ENCODE measurements at regions not wholly inside any gene's neighbourhood (a gene's known extent, or its start where the extent isn't known, plus 50 kb on each side); places are given as distances from the start of the nearest gene placed in this dataset.
"Not testable (repeated sequence)": the region's sequence is repeated elsewhere in the genome, so short reads cannot be mapped to it uniquely, and the experiment has no call there.

DNA sequence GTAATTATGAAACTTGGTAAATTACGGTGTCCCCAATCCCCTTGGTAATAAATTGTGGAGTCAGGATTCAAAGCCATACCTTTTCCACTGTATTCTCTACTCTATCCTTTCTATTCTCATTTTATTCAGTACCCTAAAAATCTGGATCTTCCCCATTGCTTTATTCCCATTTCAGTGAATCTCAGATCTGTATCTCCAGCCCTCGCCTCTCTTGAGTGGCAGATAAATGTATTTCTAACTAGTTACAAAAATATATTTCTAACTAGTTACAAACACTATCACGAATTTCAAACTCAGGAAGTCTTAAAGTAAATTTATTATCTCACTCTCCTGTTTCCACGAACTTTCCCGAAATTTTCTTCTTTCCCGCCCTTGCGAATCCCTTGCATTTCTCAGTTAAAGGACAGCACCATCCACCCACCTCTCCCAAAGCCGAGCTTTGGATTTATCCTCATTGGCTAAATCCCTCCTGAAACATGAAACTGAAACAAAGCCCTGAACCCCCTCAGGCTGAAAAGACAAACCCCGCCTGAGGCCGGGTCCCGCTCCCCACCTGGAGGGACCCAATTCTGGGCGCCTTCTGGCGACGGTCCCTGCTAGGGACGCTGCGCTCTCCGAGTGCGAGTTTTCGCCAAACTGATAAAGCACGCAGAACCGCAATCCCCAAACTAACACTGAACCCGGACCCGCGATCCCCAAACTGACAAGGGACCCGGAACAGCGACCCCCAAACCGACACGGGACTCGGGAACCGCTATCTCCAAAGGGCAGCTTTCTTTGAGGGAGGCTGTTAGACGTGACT lies 164.3 kb upstream of the PABPC3 start:
- TF ChIP-seq POLR2A (IDR thresholded peaks at IDR 0.05) (no peak), POLR2AphosphoS5 (IDR thresholded peaks at IDR 0.05) (no peak), CTCF (IDR thresholded peaks at IDR 0.05) (no peak)
- H3K4me3 ChIP-seq = no peak overlapping the region
- intact Hi-C loops (cut with DNase I) = no loop called here
- no peaks in the 10 kb centered on the region for H3K9me3 ChIP-seq
- H3K4me1 ChIP-seq (replicated peaks) = no peaks in the 10 kb centered on the region
- H3K27me3 ChIP-seq (replicated peaks; ENCODE audit: insufficient read depth) = peaks cover 2% of the 10 kb centered on the region
- no peak overlapping the region for H3K27ac ChIP-seq
- no peaks in the 10 kb centered on the region for H3K36me3 ChIP-seq
- 10% methylated on average over 31 of the region's 31 CpGs for WGBS
- DNase-seq (ENCODE audit: low spot score) = no peak

DNA sequence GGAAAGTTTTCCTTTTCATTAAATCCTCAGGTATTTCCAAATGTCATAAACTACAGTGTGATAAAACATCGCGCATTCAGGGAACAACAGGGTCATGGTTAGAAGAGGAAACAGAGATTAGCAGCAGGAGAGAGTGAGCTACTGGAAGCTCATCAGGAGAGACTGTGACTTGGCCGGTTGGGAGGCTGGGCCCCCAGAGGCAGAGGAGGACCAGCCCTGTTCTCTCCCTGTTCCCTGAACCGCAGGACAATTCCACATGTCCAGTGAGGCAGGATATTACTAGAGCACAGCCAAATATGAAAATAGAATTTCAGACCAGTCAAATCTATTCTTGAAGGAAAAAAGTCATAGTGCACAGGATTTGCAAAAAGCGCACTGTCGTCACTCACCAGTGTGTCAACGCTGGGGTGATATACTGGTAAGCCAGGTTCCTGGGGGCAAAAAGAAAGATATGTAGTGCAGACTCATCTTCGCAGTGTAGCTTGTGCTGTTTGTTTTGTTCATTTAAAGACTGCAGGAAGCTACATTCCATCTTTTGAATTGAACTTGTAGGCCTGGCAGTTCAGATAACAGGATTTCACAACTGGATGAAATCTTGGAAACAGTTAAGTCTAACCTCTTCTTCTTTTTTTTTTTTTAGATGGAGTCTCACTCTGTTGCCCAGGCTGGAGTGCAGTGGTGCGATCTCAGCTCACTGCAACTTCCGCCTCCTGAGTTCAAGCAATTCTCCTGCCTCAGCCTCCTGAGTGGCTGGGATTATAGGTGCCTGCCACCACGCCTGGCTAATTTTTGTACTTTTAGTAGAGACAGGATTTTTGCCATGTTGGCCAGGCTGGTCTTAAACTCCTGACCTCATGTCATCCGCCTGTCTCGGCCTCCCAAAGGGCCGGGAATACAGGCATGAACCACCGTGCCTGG lies 162.6 kb upstream of the PABPC3 start:
- H3K4me1 ChIP-seq (replicated peaks); intact Hi-C loops (cut with DNase I); H3K4me3 ChIP-seq; DNase-seq (ENCODE audit: low spot score); H3K36me3 ChIP-seq; H3K9me3 ChIP-seq; H3K27ac ChIP-seq; H3K27me3 ChIP-seq (replicated peaks; ENCODE audit: insufficient read depth): not testable (repeated sequence)
- WGBS = 77% methylated on average over 15 of the region's 15 CpGs

GRCh38 chr13:24934024-24934385 lies 161.9 kb upstream of the PABPC3 start:
- H3K27me3 ChIP-seq (replicated peaks; ENCODE audit: insufficient read depth); H3K27ac ChIP-seq; intact Hi-C loops (cut with DNase I); H3K36me3 ChIP-seq; H3K4me1 ChIP-seq (replicated peaks); H3K9me3 ChIP-seq; H3K4me3 ChIP-seq; DNase-seq (ENCODE audit: low spot score): not testable (repeated sequence)
- WGBS = 61% methylated on average over 4 of the region's 4 CpGs

DNA sequence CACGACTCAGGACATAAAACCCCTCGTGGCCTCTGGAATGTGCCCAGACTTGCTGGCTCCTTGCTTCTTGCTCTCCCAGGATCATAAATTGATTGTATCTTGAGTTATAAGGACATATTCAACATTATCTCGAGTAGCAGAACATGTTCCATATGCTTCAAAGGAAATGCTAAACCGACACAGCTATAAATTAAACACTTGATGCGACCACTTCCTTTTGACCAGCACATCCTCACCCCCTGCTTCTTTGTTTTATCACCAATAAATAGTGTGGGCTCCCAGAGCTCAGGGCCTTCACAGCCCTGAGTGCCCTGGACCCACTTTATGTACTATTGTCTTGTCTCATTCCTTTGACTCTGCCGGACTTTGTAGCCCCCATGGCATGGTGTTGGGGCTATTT lies 157.0 kb upstream of the PABPC3 start:
- Histone ChIP-seq H3K36me3 (no peaks in the 10 kb centered on the region), H3K4me3 (no peak overlapping the region), H3K9me3 (no peaks in the 10 kb centered on the region), H3K27ac (no peak overlapping the region), H3K4me1 (replicated peaks) (no peaks in the 10 kb centered on the region), H3K27me3 (replicated peaks; ENCODE audit: insufficient read depth) (peaks cover 2% of the 10 kb centered on the region)
- intact Hi-C loops (cut with DNase I) = no loop called here
- 30% methylated on average over 6 of the region's 6 CpGs for WGBS
- no peak for TF ChIP-seq CTCF (IDR thresholded peaks at IDR 0.05)
- no peak for TF ChIP-seq POLR2AphosphoS5 (IDR thresholded peaks at IDR 0.05)
- TF ChIP-seq POLR2A (IDR thresholded peaks at IDR 0.05) = no peak
- DNase-seq (ENCODE audit: low spot score) = no peak

- intact Hi-C loops (cut with DNase I); H3K4me3 ChIP-seq; H3K9me3 ChIP-seq; H3K4me1 ChIP-seq (replicated peaks); DNase-seq (ENCODE audit: low spot score); H3K27ac ChIP-seq; H3K27me3 ChIP-seq (replicated peaks; ENCODE audit: insufficient read depth); H3K36me3 ChIP-seq: not testable (repeated sequence)
- WGBS = 89% methylated on average over 8 of the region's 11 CpGs
These were observed 154.8 kb upstream of the PABPC3 start for GRCh38 chr13:24941023-24941713.

- DNase-seq (ENCODE audit: low spot score) = no peak
- H3K4me1 ChIP-seq (replicated peaks) = no peaks in the 10 kb centered on the region
- no peaks in the 10 kb centered on the region for H3K9me3 ChIP-seq
- no peaks in the 10 kb centered on the region for H3K27me3 ChIP-seq (replicated peaks; ENCODE audit: insufficient read depth)
- H3K4me3 ChIP-seq = no peak overlapping the region
- WGBS = 71% methylated on average over 6 of the region's 6 CpGs
- no peak for TF ChIP-seq CTCF (IDR thresholded peaks at IDR 0.05)
- no peaks in the 10 kb centered on the region for H3K36me3 ChIP-seq
- H3K27ac ChIP-seq = no peak overlapping the region
- intact Hi-C loops (cut with DNase I) = no loop called here
These were observed 152.8 kb upstream of the PABPC3 start for GRCh38 chr13:24943136-24943535.

DNA sequence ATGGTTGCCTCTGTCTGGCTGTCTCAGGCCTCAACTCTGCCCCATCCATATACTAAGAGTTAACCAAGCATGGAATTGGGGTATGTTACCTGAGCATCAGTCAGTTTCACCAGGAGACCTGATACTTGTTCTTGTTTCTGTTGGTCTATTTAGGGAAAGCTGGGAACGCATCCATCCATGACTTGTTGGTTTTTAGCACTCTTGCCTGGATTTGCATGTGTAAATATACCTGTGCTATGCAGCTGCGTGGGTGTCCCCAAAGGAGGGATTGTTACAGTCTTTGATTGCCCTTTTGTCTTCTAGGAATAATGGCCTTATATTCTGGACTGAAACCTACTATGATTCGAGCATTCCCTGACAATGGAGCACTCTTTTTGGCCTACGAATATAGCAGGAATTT lies 151.9 kb upstream of the PABPC3 start:
- H3K27me3 ChIP-seq (replicated peaks; ENCODE audit: insufficient read depth); DNase-seq (ENCODE audit: low spot score); H3K27ac ChIP-seq; H3K36me3 ChIP-seq; H3K4me3 ChIP-seq; H3K9me3 ChIP-seq; intact Hi-C loops (cut with DNase I); H3K4me1 ChIP-seq (replicated peaks): not testable (repeated sequence)
- 48% methylated on average over 4 of the region's 4 CpGs for WGBS

DNA sequence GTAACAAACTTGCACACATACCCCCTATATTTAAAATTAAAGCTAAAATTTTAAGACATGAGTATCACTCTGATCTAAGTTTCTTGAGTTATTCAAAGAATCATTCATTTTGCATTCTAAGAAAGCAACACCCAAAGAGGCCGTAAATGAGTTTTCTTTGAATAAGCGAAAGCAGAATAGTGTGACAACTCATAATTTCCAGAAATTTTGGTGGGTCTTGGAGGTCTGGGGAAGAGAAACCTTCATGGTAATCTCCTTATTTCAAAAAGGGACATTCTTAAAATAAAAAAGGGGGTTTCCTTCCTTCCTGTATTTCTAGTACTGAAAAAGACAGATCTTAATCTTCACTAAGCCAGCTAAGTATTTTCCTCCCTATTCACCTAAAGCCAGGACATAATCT lies 147.0 kb upstream of the PABPC3 start:
- intact Hi-C loops (cut with DNase I); H3K27me3 ChIP-seq (replicated peaks; ENCODE audit: insufficient read depth); H3K9me3 ChIP-seq; H3K4me1 ChIP-seq (replicated peaks); DNase-seq (ENCODE audit: low spot score); H3K27ac ChIP-seq; H3K4me3 ChIP-seq; H3K36me3 ChIP-seq: not testable (repeated sequence)
- WGBS = 95% methylated on average over 2 of the region's 2 CpGs

GRCh38 chr13:24950611-24951010 lies 145.3 kb upstream of the PABPC3 start:
- H3K4me3 ChIP-seq; H3K27ac ChIP-seq; H3K27me3 ChIP-seq (replicated peaks; ENCODE audit: insufficient read depth); H3K4me1 ChIP-seq (replicated peaks); DNase-seq (ENCODE audit: low spot score); H3K9me3 ChIP-seq; intact Hi-C loops (cut with DNase I); H3K36me3 ChIP-seq: not testable (repeated sequence)
